Bronchial epithelial cell (primary cell): ENCODE measurements at regions not wholly inside any gene's neighbourhood (a gene's known extent, or its start where the extent isn't known, plus 50 kb on each side); places are given as distances from the start of the nearest gene placed in this dataset.

Experiments used
- DNase-seq: peaks from one replicate; pipeline ENCODE4 v3.0.0-alpha.2; 2010; ENCODE audit warnings: low read depth
- FAIRE-seq: peaks from 2 replicates; lab custom pipeline; 2011; peaks lifted over from hg19 to GRCh38; lab: Jason Lieb, UNC
- H3K27me3 ChIP-seq: 2 replicates; pipeline ENCODE4 v1.5.1; 2011; ENCODE audit warnings: low read length; ENCODE audit not compliant: control insufficient read depth, insufficient read depth
- H3K36me3 ChIP-seq: 2 replicates; pipeline ENCODE4 v1.5.1; 2011; ENCODE audit warnings: low read length; ENCODE audit not compliant: control insufficient read depth, insufficient read depth
- H3K4me3 ChIP-seq: 2 replicates; pipeline ENCODE4 v1.5.1; 2011; ENCODE audit warnings: mild to moderate bottlenecking, low read depth, low read length, control low read depth
- TF ChIP-seq, protein P1 (sequence below): IDR thresholded peaks from 2 replicates; pipeline ENCODE4 v1.5.1; 2011; ENCODE audit warnings: mild to moderate bottlenecking, moderate library complexity, low read length, control low read depth, inconsistent platforms; ENCODE audit not compliant: insufficient read depth, severe bottlenecking

DNA sequence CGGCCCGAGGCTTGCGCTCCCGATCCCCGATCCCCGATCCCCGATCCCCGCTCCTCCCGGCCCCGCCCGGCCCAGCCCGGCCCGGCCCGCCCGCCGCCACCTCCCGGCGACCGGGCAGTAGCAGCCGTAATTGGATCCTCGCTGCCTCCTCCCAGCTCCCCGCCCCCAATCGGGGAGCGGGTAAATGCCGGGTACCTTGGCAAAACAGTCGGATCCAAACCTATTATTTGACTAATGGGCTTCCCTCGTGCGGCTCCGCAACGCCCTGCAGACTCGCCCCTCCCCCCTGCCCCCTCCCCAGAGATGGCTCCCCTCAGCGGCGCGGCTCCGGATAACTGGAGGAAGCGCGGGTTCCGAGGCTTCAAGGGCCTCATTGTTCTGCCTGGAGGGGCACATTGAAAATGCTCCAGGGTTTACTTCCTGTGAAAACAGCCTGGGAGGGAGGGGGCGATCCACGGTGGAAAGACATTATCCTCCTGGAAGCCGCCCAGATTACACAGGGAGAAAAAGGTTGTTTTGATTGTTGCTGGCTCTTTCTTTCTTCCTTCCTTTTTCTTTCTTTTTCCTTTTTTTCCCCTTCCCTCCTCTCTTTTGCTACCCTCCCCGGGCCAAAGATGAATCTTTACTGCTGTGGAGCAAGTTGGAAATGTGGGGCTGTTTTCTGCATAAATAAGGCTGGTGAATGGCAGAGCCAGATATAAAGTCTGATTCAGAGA lies 94.7 kb upstream of the ZMIZ1 start:
- Histone ChIP-seq H3K27me3 (no peaks in the 10 kb centered on the region), H3K36me3 (no peaks in the 10 kb centered on the region), H3K4me3 (peak overlapping the region; percentile 38)
- TF ChIP-seq, protein P1, sequence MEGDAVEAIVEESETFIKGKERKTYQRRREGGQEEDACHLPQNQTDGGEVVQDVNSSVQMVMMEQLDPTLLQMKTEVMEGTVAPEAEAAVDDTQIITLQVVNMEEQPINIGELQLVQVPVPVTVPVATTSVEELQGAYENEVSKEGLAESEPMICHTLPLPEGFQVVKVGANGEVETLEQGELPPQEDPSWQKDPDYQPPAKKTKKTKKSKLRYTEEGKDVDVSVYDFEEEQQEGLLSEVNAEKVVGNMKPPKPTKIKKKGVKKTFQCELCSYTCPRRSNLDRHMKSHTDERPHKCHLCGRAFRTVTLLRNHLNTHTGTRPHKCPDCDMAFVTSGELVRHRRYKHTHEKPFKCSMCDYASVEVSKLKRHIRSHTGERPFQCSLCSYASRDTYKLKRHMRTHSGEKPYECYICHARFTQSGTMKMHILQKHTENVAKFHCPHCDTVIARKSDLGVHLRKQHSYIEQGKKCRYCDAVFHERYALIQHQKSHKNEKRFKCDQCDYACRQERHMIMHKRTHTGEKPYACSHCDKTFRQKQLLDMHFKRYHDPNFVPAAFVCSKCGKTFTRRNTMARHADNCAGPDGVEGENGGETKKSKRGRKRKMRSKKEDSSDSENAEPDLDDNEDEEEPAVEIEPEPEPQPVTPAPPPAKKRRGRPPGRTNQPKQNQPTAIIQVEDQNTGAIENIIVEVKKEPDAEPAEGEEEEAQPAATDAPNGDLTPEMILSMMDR, result no peak
- DNase-seq (peak; percentile 33), FAIRE-seq (no peak)

DNA sequence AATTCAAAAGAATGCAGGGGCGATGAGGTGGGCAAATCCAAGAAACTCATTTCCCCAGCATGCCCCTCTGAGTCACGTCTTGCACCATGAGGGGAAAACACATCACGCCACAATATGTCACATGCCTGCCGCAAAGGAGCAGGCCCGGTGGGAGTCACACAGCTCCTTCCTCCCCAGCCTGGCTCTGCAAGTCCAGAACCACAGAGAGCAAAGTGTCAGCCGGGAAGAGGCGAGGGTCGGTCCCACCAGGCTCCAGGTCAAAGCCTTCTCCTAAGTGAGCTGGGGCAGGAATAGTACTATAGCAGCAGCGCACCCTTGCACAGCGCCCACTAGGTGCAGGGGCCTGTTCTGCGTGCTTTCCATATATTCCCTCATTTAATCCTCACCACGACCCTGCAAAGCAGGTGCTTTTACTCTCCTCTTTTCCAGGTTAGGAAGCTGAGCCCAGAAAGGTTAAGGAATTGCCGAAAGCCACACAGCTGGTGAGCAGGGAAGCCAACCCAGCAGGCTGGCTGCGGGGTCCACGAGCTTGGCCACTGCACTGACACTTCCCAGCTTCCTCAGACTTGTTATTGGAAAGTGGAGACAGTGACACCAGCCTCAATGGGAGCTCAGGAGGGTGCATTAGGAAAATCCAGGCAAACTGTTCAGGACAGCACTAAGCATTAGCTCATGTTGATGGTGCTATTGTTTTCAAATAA lies 94.0 kb upstream of the ZMIZ1 start:
- Histone ChIP-seq H3K4me3 (no peak overlapping the region), H3K36me3 (no peaks in the 10 kb centered on the region), H3K27me3 (no peaks in the 10 kb centered on the region)
- TF ChIP-seq, protein P1, result peak; percentile 84
- FAIRE-seq (peak; percentile 28), DNase-seq (peak; percentile 91)

DNA sequence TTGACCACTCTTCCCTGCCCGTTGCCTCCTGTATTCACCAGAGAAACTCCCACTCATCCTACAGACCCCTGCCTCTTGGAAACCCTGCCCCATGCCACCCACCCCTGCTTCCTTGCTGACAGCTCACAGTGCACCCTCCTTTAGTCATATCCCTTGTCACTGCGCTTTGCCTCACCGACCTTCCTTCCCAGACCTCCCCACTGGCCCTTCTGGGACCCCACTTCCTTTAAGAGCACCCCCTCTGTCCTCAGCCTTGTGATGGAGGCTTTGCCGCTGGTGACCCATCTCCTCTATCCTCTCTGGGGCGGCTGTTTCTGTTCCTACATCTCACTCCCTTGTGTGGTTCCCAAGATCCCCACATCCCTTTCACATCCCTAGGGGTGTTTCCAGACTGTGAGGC lies 92.8 kb upstream of the ZMIZ1 start:
- DNase-seq (no peak), FAIRE-seq (no peak)
- no peak overlapping the region for H3K4me3 ChIP-seq
- H3K36me3 ChIP-seq, result no peaks in the 10 kb centered on the region
- TF ChIP-seq, protein P1, result no peak
- peaks cover 3% of the 10 kb centered on the region for H3K27me3 ChIP-seq

DNA sequence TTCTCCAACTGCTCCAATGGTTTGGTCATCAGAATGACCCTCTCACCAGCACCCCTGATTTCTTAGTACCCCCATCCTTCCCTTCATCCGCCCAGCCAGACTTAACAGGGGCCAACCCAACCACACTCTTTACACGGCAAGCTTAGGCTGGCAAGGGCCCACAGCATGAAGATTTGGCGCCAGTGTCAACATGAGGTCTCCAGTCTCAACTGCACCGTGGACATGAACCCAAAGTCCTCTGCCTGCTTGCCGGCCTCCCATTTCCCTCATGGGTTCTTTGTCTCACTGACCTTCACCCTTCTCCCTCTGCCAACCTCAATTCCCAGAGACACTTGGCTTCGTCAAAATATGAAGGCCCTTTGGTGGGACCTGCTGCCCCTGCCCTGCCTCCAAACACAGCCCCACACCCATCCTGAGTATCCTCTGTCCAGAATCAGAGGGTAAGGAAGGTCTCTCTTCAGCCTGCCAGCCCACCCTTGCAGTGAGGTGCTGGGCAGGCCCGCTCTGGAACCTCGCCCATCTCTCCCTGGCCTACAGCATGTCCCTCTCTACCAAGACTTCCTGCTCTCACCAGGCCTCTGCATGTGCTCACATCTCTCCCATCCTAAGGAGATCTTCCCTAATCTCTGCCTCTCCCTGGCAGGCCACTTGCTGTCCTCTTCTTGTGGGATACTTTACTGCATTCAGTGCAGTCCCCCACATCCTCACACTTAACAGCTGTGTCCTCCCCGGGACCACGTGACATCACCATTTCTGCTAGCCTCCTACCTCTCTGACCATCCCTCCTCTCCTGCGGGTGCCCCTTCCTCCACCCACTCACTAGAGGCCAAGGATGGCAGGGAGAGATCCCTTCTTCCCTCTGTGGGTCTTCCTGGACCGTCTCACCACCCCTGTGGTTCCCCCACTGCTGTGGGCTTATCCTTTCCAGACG lies 91.7 kb upstream of the ZMIZ1 start:
- DNase-seq (no peak), FAIRE-seq (no peak)
- Histone ChIP-seq H3K36me3 (no peaks in the 10 kb centered on the region), H3K4me3 (no peak overlapping the region), H3K27me3 (peaks cover 3% of the 10 kb centered on the region)
- TF ChIP-seq, protein P1, result no peak

DNA sequence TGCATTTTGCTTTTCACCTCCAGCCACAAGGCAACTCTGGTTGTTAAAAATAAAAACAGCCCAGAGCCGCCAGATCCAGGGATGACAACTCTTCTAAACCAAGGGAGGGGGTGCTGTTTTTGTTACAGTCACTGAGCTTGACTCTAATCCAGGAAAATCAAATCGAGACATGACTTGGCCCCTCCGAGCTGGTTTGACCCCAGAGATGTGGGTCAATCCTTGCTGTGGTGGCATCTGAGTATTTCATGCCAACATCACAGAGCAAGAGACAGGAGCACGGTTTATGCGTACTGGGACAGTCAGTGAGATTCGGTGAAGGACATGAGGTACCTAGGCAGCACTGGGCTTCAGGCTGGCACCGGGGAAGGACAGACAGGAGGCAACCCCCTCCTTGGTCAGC lies 88.8 kb upstream of the ZMIZ1 start:
- Histone ChIP-seq H3K4me3 (no peak overlapping the region), H3K36me3 (no peaks in the 10 kb centered on the region), H3K27me3 (peaks cover 6% of the 10 kb centered on the region)
- TF ChIP-seq, protein P1, result no peak
- DNase-seq (no peak), FAIRE-seq (no peak)
